Fibroblast of lung (primary cell): ENCODE measurements at regions not wholly inside any gene's neighbourhood (a gene's known extent, or its start where the extent isn't known, plus 50 kb on each side); places are given as distances from the start of the nearest gene placed in this dataset.
"Not testable (repeated sequence)": the region's sequence is repeated elsewhere in the genome, so short reads cannot be mapped to it uniquely, and the experiment has no call there.

Experiments used
- DNase-seq, 2 donors: peaks; one replicate each; pipeline versions ENCODE4 v3.0.0 to v3.0.0-alpha.2; 2010; ENCODE audit warnings: low read depth in 2 of 2
- H2AFZ ChIP-seq: 2 replicates; pipeline ENCODE4 v1.5.1; 2012; ENCODE audit warnings: low read length, control low read depth, inconsistent platforms
- H3K27ac ChIP-seq: 2 replicates; pipeline ENCODE4 v1.5.1; 2011; ENCODE audit warnings: low read length, control low read depth; ENCODE audit not compliant: insufficient read depth
- H3K27me3 ChIP-seq: 2 replicates; pipeline ENCODE4 v1.5.1; 2011; ENCODE audit warnings: mild to moderate bottlenecking, low read length; ENCODE audit not compliant: control insufficient read depth, insufficient read depth
- H3K36me3 ChIP-seq: 2 replicates; pipeline ENCODE4 v1.5.1; 2011; ENCODE audit warnings: low read length; ENCODE audit not compliant: control insufficient read depth, insufficient read depth
- H3K4me1 ChIP-seq: 2 replicates; pipeline ENCODE4 v1.5.1; 2011; ENCODE audit warnings: low read length; ENCODE audit not compliant: control insufficient read depth, insufficient read depth; ENCODE audit errors: extremely low read depth
- H3K4me2 ChIP-seq: 2 replicates; pipeline ENCODE4 v1.5.1; 2011; ENCODE audit warnings: low read length, control low read depth; ENCODE audit not compliant: insufficient read depth; ENCODE audit errors: extremely low read depth
- H3K4me3 ChIP-seq, 4 experiments: fragments of 200-600 bp in 1 of 4; sonication (generic) in 1 of 4; replicated peaks in 1 of 4; 2 replicates each; pipeline ENCODE4 v1.5.1; 2011 to 2016; ENCODE audit warnings: low read length in 4 of 4, low read depth in 3 of 4, mild to moderate bottlenecking in 3 of 4, control low read depth in 2 of 4, inconsistent platforms in 1 of 4, mixed read lengths in 1 of 4; ENCODE audit not compliant: insufficient read depth in 1 of 4; ENCODE audit errors: control extremely low read depth in 1 of 4
- H3K79me2 ChIP-seq: 2 replicates; pipeline ENCODE4 v1.5.1; 2012; ENCODE audit warnings: mild to moderate bottlenecking, low read length, inconsistent platforms; ENCODE audit not compliant: control insufficient read depth, insufficient read depth
- H3K9ac ChIP-seq: 2 replicates; pipeline ENCODE4 v1.5.1; 2011; ENCODE audit warnings: mild to moderate bottlenecking, low read length, control low read depth; ENCODE audit not compliant: insufficient read depth
- H3K9me3 ChIP-seq: 2 replicates; pipeline ENCODE4 v1.5.1; 2012; ENCODE audit warnings: low read depth, low read length; ENCODE audit not compliant: control insufficient read depth, insufficient read depth
- H4K20me1 ChIP-seq: 2 replicates; pipeline ENCODE4 v1.5.1; 2011; ENCODE audit warnings: low read length; ENCODE audit not compliant: control insufficient read depth, insufficient read depth; ENCODE audit errors: extremely low read depth
- EZH2 ChIP-seq: IDR thresholded peaks from 2 replicates; pipeline ENCODE4 v1.5.1; 2012; ENCODE audit warnings: low read length, control low read depth, mild to moderate bottlenecking; ENCODE audit errors: missing control alignments
- TF ChIP-seq, protein P1 (sequence below), 2 donors: IDR thresholded peaks in 1 of 2; conservative IDR thresholded peaks in 1 of 2; 1 replicate in 1 of 2; 2 replicates in 1 of 2; pipeline ENCODE4 v1.5.1; 2011 to 2012; ENCODE audit warnings: low read length in 2 of 2, control low read depth in 1 of 2, inconsistent platforms in 1 of 2, low read depth in 1 of 2, mild to moderate bottlenecking in 1 of 2

DNA sequence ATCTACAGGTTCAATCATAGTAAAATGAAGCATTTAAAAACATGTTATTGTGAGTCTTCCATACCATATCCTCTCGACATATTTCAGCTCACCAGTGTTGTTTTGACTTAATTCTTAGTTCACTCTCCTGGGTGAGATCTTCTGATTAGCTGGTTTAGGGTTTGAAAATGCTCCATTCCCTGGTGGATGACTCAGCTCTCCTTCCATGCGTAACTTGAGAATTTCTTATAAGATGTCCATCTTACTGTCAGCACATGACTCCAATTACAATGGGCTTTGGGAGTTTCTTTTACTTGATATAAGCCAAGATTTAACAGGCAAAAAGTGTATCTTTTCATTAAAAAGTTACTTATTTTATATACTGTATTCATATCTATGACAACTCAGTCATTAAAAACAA lies 476.5 kb downstream of the BRINP3 start:
- DNase-seq: peak; percentile 52 to 56
- Histone ChIP-seq H3K4me2 (no peak overlapping the region), H4K20me1 (no peaks in the 10 kb centered on the region), H3K36me3 (no peaks in the 10 kb centered on the region), H2AFZ (no peak overlapping the region), H3K9ac (no peak overlapping the region), H3K9me3 (no peaks in the 10 kb centered on the region), H3K4me1 (no peaks in the 10 kb centered on the region), H3K27ac (no peak overlapping the region), H3K27me3 (no peaks in the 10 kb centered on the region), H3K4me3 (no peak overlapping the region), H3K79me2 (no peaks in the 10 kb centered on the region)
- TF ChIP-seq EZH2: no peak
- TF ChIP-seq, protein P1, sequence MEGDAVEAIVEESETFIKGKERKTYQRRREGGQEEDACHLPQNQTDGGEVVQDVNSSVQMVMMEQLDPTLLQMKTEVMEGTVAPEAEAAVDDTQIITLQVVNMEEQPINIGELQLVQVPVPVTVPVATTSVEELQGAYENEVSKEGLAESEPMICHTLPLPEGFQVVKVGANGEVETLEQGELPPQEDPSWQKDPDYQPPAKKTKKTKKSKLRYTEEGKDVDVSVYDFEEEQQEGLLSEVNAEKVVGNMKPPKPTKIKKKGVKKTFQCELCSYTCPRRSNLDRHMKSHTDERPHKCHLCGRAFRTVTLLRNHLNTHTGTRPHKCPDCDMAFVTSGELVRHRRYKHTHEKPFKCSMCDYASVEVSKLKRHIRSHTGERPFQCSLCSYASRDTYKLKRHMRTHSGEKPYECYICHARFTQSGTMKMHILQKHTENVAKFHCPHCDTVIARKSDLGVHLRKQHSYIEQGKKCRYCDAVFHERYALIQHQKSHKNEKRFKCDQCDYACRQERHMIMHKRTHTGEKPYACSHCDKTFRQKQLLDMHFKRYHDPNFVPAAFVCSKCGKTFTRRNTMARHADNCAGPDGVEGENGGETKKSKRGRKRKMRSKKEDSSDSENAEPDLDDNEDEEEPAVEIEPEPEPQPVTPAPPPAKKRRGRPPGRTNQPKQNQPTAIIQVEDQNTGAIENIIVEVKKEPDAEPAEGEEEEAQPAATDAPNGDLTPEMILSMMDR (conservative IDR thresholded peaks at IDR 0.05 in 1 of 2, IDR thresholded peaks at IDR 0.05 in 1 of 2; ENCODE audit: low read depth in 1 of 2, low read length in 2 of 2): no peak

DNA sequence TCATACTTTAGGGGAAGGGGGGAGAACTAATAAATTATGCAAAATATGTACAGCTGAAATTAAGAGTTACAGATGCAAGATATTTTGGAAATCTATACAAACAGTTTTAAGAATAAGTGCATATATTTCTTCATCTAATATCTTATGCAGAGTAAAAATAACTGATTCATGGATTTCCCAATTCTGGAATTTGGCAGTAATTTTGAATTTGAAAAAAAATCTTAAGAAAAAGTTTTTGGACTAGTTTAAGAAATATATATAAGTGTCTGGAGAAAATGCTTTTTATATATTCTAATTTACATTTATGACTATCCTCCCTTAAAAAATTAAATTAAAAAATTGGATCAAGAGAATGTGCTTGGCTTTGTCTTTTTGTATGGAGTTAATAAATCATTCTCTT lies 474.3 kb downstream of the BRINP3 start:
- Histone ChIP-seq H2AFZ (no peak overlapping the region), H3K9ac (no peak overlapping the region), H3K4me1 (no peaks in the 10 kb centered on the region), H3K27ac (no peak overlapping the region), H3K27me3 (no peaks in the 10 kb centered on the region), H3K36me3 (no peaks in the 10 kb centered on the region), H3K4me2 (no peak overlapping the region), H3K4me3 (no peak overlapping the region), H3K9me3 (no peaks in the 10 kb centered on the region), H3K79me2 (no peaks in the 10 kb centered on the region), H4K20me1 (no peaks in the 10 kb centered on the region)
- no peak for TF ChIP-seq EZH2
- TF ChIP-seq, protein P1 (conservative IDR thresholded peaks at IDR 0.05 in 1 of 2, IDR thresholded peaks at IDR 0.05 in 1 of 2; ENCODE audit: low read depth in 1 of 2, low read length in 2 of 2): no peak
- peak in 1 of 2 donors; percentile 22 for DNase-seq

GRCh38 chr1:190011585-190011984 lies 466.1 kb downstream of the BRINP3 start:
- no peaks in the 10 kb centered on the region for H3K79me2 ChIP-seq
- DNase-seq: no peak
- H3K9ac ChIP-seq: no peak overlapping the region
- H3K4me1 ChIP-seq: no peaks in the 10 kb centered on the region
- no peaks in the 10 kb centered on the region for H3K27me3 ChIP-seq
- H3K9me3 ChIP-seq: no peaks in the 10 kb centered on the region
- H3K27ac ChIP-seq: no peak overlapping the region
- TF ChIP-seq, protein P1 (conservative IDR thresholded peaks at IDR 0.05 in 1 of 2, IDR thresholded peaks at IDR 0.05 in 1 of 2; ENCODE audit: low read depth in 1 of 2, low read length in 2 of 2): no peak
- TF ChIP-seq EZH2: no peak
- no peaks in the 10 kb centered on the region for H4K20me1 ChIP-seq
- H3K4me3 ChIP-seq: no peak overlapping the region
- no peak overlapping the region for H2AFZ ChIP-seq
- H3K36me3 ChIP-seq: no peaks in the 10 kb centered on the region
- no peak overlapping the region for H3K4me2 ChIP-seq

DNA sequence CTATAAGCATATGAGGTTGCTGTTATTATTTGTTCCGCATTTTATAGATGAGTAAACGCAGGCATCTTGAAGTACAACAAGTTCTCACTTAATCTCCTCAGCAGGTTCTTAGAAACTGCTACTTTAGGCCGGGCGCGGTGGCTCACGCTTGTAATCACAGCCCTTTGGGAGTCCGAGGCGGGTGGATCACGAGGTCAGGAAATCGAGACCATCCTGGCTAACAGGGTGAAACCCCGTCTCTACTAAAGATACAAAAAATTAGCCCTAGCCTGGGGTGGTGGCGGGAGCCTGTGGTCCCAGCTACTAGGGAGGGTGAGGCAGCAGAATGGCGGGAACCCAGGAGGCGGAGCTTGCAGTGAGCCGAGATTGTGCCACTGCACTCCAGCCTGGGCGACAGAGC lies 458.5 kb downstream of the BRINP3 start:
- not testable (repeated sequence) for DNase-seq, H3K27me3 ChIP-seq, H3K27ac ChIP-seq, H2AFZ ChIP-seq, H3K4me2 ChIP-seq, H3K4me3 ChIP-seq, H3K36me3 ChIP-seq, H3K4me1 ChIP-seq, H3K9ac ChIP-seq, H4K20me1 ChIP-seq, H3K9me3 ChIP-seq, H3K79me2 ChIP-seq
